ENCODE measurements at regions not wholly inside any gene's neighbourhood (a gene's known extent, or its start where the extent isn't known, plus 50 kb on each side); places are given as distances from the start of the nearest gene placed in this dataset.

DNA sequence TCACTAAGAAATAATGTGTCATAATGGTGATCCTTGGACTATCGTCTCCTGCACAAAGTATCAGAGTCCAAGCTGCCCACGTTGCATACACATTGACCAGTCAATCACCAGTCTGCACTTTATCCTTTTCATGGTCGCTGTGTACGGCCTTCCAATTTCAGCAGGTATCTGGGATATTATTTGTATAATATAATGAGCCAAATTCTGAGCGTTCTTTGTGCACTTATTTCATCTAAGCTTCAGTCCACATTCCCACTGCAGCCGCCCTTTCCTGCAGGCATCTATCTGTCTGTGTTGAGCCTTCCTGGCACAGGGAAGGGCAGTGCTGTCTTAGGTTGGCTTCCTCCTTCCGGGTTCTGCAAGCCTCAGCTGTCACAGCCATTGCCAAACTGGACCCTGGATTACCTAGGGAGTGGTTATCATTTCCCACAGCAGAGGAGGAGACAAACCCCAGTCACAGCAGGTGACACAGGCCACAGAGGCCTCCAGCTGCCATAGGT lies 174.3 kb downstream of the TTLL2 start:
- Mint-ChIP-seq H3K36me3 (no peaks in the 10 kb centered on the region), H3K27ac (no peak overlapping the region), H3K9me3 (peaks cover 0 to 5% (median 0%) of the 10 kb centered on the region in 3 donors), H3K4me1 (peaks cover 0 to 1% (median 0%) of the 10 kb centered on the region in 3 donors), H3K4me3 (no peak overlapping the region), H3K27me3 (peaks cover 9% of the 10 kb centered on the region)

DNA sequence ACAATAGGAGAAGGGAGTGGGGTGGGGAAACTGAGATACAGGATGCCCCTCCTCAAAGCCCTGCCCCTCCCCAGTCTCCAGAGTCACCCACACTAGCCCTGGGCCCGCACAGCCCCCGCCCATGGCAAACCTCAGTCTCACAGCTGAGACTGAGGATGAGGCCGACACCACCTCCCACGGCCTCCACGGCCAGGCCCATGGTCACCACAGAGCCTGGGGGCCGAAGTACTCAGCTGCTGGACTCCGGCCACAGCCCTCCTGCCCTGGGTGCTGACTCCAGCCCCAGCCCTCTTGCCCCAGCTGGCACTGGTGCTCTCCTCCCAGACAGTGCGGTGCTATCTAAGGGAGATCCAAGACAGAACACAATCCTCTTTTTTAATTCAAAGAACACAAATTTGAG lies 176.1 kb downstream of the TTLL2 start:
- Mint-ChIP-seq H3K9me3 (no peaks in the 10 kb centered on the region), H3K27ac (no peak overlapping the region), H3K27me3 (peaks cover 9% of the 10 kb centered on the region), H3K4me3 (no peak overlapping the region), H3K4me1 (peaks cover 0 to 1% (median 0%) of the 10 kb centered on the region in 3 donors), H3K36me3 (no peaks in the 10 kb centered on the region)

DNA sequence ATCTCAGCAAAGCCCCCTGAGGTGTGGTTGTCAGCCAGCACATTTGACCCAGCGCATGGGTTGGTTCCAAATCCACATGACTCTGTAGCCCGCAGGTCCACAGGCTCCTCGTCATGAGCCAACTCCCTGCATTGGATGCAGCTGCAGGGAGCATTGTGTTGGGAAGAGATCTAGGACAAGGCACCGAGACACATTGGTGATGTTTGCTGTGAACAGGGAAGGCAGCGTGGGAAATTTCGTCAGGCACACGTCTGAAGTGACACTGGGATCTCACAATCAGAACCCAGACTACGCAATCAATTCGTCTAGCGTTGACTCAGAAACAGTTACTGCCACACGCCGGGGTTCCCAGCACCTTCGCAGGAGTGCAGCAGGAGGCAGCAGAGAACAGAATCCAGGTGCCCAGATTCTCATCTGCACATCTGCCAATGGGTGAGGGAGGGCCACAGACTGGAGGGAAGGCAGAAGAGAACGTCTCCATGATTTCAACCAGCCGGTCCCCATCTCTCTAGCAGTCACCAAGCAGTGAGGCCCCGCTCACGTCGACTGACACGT lies 177.0 kb downstream of the TTLL2 start:
- Mint-ChIP-seq H3K4me1 (peaks cover 0 to 1% (median 0%) of the 10 kb centered on the region in 3 donors), H3K9me3 (no peaks in the 10 kb centered on the region), H3K36me3 (no peaks in the 10 kb centered on the region), H3K4me3 (no peak overlapping the region), H3K27me3 (peaks cover 3% of the 10 kb centered on the region), H3K27ac (no peak overlapping the region)

DNA sequence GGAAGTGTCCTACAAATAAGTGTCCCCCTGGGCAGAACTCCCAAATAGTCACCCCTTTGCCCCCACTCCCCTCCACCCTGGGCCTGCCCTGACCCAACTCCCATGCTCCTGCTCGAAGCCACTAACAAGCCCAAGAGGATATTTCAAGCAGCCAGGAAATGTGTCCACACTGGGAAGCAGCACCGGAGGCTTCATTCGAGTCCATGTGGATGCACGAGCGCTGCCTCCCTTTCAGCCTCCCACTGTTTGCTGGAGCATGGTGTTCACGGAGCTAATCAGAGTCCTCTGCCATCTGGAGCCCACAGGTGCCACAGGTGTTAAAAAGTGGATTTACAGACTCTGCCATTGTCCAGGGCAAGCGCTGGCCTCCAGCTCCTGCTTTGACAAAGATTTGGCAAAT lies 177.6 kb downstream of the TTLL2 start:
- Mint-ChIP-seq H3K36me3 (no peaks in the 10 kb centered on the region), H3K4me1 (peaks cover 0 to 1% (median 0%) of the 10 kb centered on the region in 3 donors), H3K27ac (no peak overlapping the region), H3K4me3 (no peak overlapping the region), H3K27me3 (peaks cover 1% of the 10 kb centered on the region), H3K9me3 (no peaks in the 10 kb centered on the region)

DNA sequence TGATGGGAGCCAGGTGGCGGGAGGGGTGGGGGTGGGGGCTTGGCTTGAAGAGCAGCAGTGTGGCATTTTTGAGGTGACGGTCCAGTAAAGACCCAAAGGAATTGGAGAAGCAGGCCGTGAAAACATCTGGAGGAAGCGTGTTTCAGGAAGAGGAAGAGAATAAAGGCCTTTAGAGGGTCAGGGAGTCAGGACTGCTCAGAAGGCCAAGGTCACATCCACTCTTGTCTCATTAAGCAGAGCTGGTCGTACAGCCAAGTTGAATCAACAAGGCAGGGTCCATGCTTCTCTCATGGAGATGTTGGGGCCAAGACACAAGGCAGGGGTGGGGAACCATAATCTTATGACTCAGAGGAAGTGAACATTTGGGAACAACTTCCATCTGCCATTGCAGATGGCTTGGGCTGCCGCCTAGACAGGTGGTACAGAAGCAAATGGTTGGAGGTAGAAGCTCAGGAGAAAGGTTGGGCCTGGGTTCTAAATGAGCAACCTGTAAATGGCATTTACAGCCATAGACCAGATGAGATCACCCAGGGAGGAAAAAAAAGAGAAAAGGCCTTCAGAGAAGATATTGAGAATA lies 179.6 kb downstream of the TTLL2 start:
- H3K4me3 Mint-ChIP-seq: no peak overlapping the region
- no peaks in the 10 kb centered on the region for H3K36me3 Mint-ChIP-seq
- no peaks in the 10 kb centered on the region for H3K27me3 Mint-ChIP-seq
- no peaks in the 10 kb centered on the region for H3K9me3 Mint-ChIP-seq
- peaks cover 0 to 1% (median 0%) of the 10 kb centered on the region in 3 donors for H3K4me1 Mint-ChIP-seq
- H3K27ac Mint-ChIP-seq: no peak overlapping the region

DNA sequence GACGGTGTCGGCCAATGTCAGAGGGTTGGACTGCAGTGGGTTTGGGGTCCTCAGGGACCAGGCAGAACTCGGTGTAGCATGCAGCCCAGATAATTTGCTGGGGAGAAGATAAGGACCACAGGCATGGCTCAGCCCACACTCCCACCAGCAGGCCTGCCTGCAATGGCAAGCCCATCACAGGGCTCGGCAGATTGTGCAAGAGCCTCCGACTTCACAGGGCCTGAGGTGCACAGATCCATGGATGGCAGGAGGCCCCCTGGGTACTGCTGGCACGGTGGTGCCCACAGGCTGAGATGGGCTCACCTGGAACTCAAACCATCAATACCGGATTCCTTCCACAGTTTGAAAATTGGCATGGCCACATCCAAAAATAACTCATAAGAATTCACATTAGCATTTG lies 180.3 kb downstream of the TTLL2 start:
- Mint-ChIP-seq H3K27ac (no peak overlapping the region), H3K27me3 (no peaks in the 10 kb centered on the region), H3K36me3 (no peaks in the 10 kb centered on the region), H3K4me1 (peaks cover 0 to 1% (median 0%) of the 10 kb centered on the region in 3 donors), H3K4me3 (no peak overlapping the region), H3K9me3 (no peaks in the 10 kb centered on the region)

DNA sequence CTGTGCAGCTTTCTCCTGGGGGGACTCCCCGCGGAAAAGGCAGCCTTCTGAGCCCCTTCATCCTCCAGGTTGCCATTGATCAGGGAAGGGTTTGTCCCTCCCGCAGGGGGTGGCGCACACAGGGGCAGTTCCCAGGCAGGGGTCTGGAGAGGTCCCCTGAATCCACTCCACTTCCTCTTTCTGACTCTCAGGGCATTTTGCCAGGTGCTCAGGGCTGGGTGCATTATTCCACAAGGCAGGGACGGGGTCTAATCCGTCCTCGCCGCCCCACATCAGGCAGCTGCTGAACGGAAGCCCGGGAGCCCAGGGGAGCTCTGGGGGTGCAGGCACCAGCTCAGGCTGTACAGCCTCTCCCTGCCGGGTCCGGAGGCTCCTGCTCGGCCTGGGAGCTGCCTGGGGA lies 180.9 kb downstream of the TTLL2 start:
- Mint-ChIP-seq H3K4me3 (peak overlapping the region in 1 of 4 donors; percentile 47), H3K27ac (no peak overlapping the region), H3K36me3 (no peaks in the 10 kb centered on the region), H3K9me3 (no peaks in the 10 kb centered on the region), H3K27me3 (peaks cover 3% of the 10 kb centered on the region), H3K4me1 (peaks cover 0 to 1% (median 0%) of the 10 kb centered on the region in 3 donors)

DNA sequence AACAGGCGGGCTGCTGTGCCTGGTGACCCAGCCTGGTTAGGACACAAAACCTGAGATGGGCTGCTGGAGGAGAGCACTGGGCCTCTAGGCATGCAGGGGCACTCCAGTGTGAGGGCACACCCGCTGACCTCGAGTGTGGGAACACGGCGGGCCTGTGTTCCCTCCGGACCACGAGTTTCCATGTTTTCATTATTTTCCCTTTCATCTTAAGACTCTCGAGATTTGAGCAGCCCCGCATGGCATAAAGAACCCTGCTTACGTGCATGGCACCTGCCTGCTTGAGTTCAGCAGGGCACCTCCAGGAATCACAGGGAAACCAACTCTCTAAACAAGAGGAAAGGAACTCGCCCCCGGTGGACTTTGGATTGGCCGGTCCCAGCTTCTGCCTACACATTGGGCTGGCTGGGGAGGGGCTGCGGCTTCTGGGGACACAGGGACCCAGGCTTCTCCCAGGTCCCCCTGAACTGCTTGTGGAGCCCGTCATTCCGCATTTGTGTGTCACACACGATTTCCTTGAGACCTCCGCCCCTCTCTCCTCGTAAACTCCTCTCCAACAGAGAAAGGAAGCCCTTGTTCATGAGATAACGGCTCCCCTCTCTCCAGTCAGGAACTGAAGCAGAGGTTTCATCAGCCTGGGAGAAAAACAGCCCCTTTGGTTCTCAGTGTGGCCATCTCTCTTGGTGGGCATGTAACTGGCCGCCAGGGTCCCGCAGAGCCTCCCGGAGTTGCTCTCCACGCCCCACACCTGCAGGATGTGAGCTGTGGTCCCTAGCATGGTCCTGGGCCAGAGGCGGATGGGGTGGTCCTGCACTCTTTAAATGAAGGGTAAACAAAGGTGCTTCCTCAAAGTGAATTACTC lies 181.8 kb downstream of the TTLL2 start:
- H3K27me3 Mint-ChIP-seq: peaks cover 5% of the 10 kb centered on the region

DNA sequence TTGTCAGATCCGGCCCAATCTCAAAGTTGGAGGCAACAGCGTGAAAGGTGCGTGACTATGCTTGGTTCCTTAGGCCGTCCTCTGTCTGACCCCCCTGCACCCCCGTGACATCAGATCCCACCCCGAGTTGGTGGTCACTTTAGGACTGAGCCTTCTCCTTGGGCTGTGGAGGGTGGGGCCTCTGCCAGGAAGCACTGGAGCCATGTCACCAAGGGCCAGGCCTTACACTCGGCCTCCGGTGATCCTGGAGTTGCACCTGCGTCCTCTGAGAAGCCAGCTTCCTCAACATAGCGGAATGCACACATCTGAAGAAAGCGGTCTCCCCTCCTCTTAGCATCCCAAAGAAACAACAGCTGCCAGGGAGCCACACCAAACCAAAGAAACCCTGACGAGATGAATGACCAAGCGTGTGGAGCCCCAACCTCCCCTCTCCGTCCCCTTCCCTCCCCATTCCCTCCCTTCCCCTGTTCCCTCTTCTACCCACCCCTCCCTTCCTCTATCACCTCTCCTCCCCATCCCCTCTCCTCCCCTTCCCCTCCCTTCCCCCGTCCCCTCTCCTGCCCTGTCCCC lies 182.6 kb downstream of the TTLL2 start:
- no peaks in the 10 kb centered on the region for H3K36me3 Mint-ChIP-seq
- H3K9me3 Mint-ChIP-seq: no peaks in the 10 kb centered on the region
- no peak overlapping the region for H3K27ac Mint-ChIP-seq
- H3K27me3 Mint-ChIP-seq: peaks cover 10% of the 10 kb centered on the region
- no peak overlapping the region for H3K4me3 Mint-ChIP-seq
- H3K4me1 Mint-ChIP-seq: peaks cover 0 to 1% (median 0%) of the 10 kb centered on the region in 3 donors

More for the DNA sequence above, 181.8 kb downstream of the TTLL2 start:
- Mint-ChIP-seq H3K4me3 (no peak overlapping the region), H3K27ac (no peak overlapping the region), H3K36me3 (no peaks in the 10 kb centered on the region), H3K4me1 (peaks cover 0 to 1% (median 0%) of the 10 kb centered on the region in 3 donors), H3K9me3 (no peaks in the 10 kb centered on the region)

DNA sequence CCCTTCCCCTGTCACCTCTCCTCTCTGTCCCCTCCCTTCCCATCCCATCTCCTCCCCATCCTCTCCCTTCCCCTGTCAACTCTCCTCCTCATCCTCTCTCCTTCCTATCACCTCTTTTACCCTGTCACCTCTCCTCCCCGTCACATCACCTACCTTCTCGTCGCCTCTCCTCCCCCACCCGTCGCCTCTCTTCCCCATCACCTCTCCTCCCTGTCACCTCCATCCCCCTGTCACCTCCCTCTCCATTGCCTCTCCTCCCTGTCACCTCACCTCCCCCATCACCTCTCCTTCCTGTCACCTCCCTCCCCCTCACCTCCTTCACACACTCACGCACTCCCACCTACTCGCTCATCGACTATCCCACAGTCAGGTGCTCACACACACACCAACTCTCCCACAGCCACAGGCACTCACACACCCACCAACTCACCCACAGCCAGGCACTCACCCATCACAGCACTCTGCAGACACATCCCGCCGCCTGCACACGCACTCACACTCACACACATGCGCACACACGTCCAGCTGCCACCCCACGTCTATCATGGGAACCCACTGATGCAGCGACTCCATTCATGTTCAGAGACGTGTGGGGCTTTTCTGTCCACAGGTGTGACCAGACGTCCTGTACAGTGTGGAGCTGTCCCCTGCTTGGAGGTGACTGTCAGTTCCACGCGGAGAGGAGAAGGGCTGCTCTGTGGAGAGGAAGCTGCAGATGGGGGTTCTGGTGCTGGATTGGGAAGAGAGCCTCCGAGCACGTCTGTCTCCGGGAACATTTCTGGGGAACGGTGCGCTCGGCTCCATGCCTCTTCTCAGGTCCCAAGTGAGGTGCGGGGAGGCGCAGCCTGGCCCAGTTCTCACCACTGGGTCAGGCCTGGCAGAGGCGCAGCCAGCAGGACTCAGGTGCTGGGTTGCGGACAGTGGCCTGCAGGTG lies 184.3 kb downstream of the TTLL2 start:
- H3K27ac Mint-ChIP-seq: no peak overlapping the region
- H3K4me1 Mint-ChIP-seq: no peaks in the 10 kb centered on the region
- H3K27me3 Mint-ChIP-seq: peaks cover 18% of the 10 kb centered on the region
- H3K9me3 Mint-ChIP-seq: no peaks in the 10 kb centered on the region
- H3K4me3 Mint-ChIP-seq: peak overlapping the region in 1 of 4 donors; percentile 45
- no peaks in the 10 kb centered on the region for H3K36me3 Mint-ChIP-seq

DNA sequence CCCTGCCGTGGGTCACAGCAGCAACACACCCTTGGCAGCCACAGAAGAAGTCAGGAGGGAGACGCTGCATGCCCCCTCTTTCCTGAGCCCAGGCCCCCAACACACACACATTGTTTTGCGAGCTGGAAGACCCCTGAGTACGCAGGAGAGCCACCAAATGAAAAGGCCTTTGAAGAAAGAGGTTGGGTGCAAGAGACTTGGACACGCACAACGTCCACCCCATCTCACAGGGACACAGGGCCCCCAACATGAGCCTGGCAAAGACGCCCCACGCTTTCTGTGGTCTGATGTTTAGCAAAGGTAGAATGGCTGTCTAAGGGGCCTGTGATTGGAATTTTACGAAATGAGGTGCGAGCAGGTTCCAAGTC lies 185.0 kb downstream of the TTLL2 start:
- Mint-ChIP-seq H3K9me3 (no peaks in the 10 kb centered on the region), H3K36me3 (no peaks in the 10 kb centered on the region), H3K27ac (no peak overlapping the region), H3K4me3 (peak overlapping the region in 1 of 4 donors; percentile 45), H3K4me1 (no peaks in the 10 kb centered on the region), H3K27me3 (peaks cover 18% of the 10 kb centered on the region)

DNA sequence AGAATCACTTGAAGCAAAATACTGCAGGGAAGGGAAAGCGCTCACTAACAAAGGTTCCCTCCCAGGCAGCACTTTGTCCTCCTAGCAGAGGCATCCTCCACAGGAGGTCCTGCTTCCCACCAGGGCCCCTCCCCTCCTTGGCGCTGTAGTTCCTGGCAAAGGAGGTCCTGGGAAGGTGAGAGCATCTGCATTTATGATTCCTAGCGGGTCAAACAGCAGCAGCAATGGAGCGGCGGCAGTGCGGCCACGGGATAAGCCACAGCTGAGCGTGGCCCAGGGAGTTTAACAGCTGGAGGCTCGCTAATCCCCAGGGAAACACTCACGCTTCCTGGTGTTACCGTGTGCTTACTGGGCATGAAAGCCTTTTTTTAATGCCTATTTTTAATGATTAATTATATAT lies 185.8 kb downstream of the TTLL2 start:
- Mint-ChIP-seq H3K9me3 (no peaks in the 10 kb centered on the region), H3K27me3 (peaks cover 18% of the 10 kb centered on the region), H3K27ac (no peak overlapping the region), H3K4me3 (no peak overlapping the region), H3K36me3 (no peaks in the 10 kb centered on the region), H3K4me1 (no peaks in the 10 kb centered on the region)

DNA sequence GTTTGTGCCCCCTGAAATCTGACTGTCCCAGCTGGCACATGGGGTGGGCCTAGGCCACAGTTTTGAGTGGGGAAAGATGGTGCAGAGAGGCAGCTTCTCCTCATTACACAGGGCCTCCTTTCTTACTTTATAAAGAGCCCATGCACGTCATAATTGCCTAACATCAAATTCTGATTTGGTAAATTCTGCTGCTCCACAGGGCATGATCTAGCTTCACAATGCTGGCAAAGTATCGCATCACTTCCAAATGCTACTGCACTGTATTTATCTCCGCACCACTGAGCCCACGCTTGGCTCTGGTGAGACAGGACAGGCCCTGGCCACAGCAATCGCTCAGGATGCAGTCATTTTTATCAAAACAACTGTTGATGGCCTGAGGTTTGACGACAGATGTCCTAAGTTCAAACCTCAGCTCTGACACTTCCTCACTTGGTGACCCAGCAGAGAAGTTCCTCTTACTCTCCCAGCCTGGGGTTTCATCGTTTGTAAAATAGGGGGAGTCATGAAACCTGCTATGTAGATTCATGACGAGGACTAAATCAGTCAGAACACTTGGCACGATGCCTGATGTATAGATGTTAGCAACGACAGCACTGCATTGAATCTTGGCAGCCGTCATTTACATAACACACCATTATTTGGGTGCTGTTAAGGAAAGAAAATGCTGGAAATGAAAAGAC lies 187.9 kb downstream of the TTLL2 start:
- Mint-ChIP-seq H3K9me3 (no peaks in the 10 kb centered on the region), H3K4me3 (no peak overlapping the region), H3K27ac (no peak overlapping the region), H3K36me3 (no peaks in the 10 kb centered on the region), H3K27me3 (peaks cover 18% of the 10 kb centered on the region), H3K4me1 (no peaks in the 10 kb centered on the region)

DNA sequence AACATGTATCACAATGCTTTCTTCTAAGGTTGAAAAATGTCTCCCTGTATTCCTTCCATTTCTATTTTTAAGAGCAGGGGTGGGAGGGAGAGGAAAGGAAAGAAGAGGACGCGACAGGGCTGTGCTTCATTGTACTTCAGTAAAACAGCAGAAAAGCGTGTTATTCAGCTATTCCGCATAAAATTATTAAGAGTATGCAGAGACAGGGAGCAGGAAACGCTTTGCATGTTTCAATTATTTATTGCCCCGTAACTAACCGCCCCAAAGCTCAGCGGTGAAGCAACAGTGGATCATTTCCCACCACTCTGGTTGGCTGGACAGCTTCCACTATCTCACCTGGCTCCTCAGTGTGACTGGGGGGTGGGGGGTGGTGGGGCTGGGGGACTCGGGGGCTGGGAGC lies 188.9 kb downstream of the TTLL2 start:
- Mint-ChIP-seq H3K4me1 (no peaks in the 10 kb centered on the region), H3K36me3 (no peaks in the 10 kb centered on the region), H3K9me3 (no peaks in the 10 kb centered on the region), H3K27ac (no peak overlapping the region), H3K4me3 (no peak overlapping the region), H3K27me3 (peaks cover 18% of the 10 kb centered on the region)
